Stimulated activated CD4-positive, alpha-beta T cell treated with anti-CD3 and anti-CD28 coated beads, Interleukin-4, amount 100 ng/mL, for 24 hours (primary cell): ENCODE measurements at regions not wholly inside any gene's neighbourhood (a gene's known extent, or its start where the extent isn't known, plus 50 kb on each side); places are given as distances from the start of the nearest gene placed in this dataset.
"Not testable (repeated sequence)": the region's sequence is repeated elsewhere in the genome, so short reads cannot be mapped to it uniquely, and the experiment has no call there.

Experiments
- DNase-seq: peaks from one replicate; pipeline ENCODE4 v3.0.0-alpha.2; 2020

- DNase-seq, result no peak
Measured at GRCh38 chr7:94111009-94111408, 106.9 kb upstream of the BET1 start.

- no peak for DNase-seq
Measured at GRCh38 chr7:94115316-94115715, 111.2 kb upstream of the BET1 start.

- no peak for DNase-seq
Measured at GRCh38 chr7:94123136-94123535, 119.0 kb upstream of the BET1 start.

- no peak for DNase-seq
Measured at GRCh38 chr7:94127026-94127425, 122.9 kb upstream of the BET1 start.

GRCh38 chr7:94128072-94128471, 123.9 kb upstream of the BET1 start:
- no peak for DNase-seq

- DNase-seq, result no peak
Measured at GRCh38 chr7:94129443-94130140, 125.4 kb upstream of the BET1 start.

- DNase-seq, result no peak
Measured at GRCh38 chr7:94130716-94131115, 126.6 kb upstream of the BET1 start.

GRCh38 chr7:94133460-94133859, 129.3 kb upstream of the BET1 start:
- no peak for DNase-seq

GRCh38 chr7:94135180-94135579, 131.0 kb upstream of the BET1 start:
- no peak for DNase-seq

GRCh38 chr7:94142281-94142680, 138.1 kb upstream of the BET1 start:
- DNase-seq, result no peak

GRCh38 chr7:94145602-94146001, 141.4 kb upstream of the BET1 start:
- DNase-seq, result no peak

- DNase-seq, result no peak
Measured at GRCh38 chr7:94146408-94146807, 142.3 kb upstream of the BET1 start.

- no peak for DNase-seq
Measured at GRCh38 chr7:94149789-94150545, 145.8 kb upstream of the BET1 start.

GRCh38 chr7:94154182-94154581, 150.0 kb upstream of the BET1 start:
- DNase-seq, result no peak

GRCh38 chr7:94154858-94155257, 150.7 kb upstream of the BET1 start:
- DNase-seq, result no peak

- not testable (repeated sequence) for DNase-seq
Measured at GRCh38 chr7:94157659-94158306, 153.6 kb upstream of the BET1 start.

- DNase-seq, result no peak
Measured at GRCh38 chr7:94160719-94161435, 156.7 kb upstream of the BET1 start.

GRCh38 chr7:94161476-94161875, 157.3 kb upstream of the BET1 start:
- DNase-seq, result no peak

- DNase-seq, result no peak
Measured at GRCh38 chr7:94169682-94170081, 165.5 kb upstream of the BET1 start.

- no peak for DNase-seq
Measured at GRCh38 chr7:94170836-94171235, 166.7 kb upstream of the BET1 start.

- no peak for DNase-seq
Measured at GRCh38 chr7:94173436-94173835, 169.3 kb upstream of the BET1 start.

- no peak for DNase-seq
Measured at GRCh38 chr7:94174375-94174774, 170.2 kb upstream of the BET1 start.

GRCh38 chr7:94174956-94175355, 170.8 kb upstream of the BET1 start:
- no peak for DNase-seq
